GM12878 (cell line): ENCODE measurements at regions not wholly inside any gene's neighbourhood (a gene's known extent, or its start where the extent isn't known, plus 50 kb on each side); places are given as distances from the start of the nearest gene placed in this dataset.

Experiments used
- BHLHE40 ChIP-seq, 2 experiments: fragments of 450-650 bp in 1 of 2; IDR thresholded peaks; 2 replicates each; pipeline ENCODE4 v1.6.1; 2011 to 2017; ENCODE audit warnings: low read depth in 2 of 2, borderline replicate concordance in 1 of 2, improper control_type of control experiment in 1 of 2, low read length in 1 of 2, mild to moderate bottlenecking in 1 of 2
- BRCA1 ChIP-seq: IDR thresholded peaks from 2 replicates; pipeline ENCODE4 v1.6.1; 2011; ENCODE audit warnings: low read depth, low read length, improper control_type of control experiment
- CREB1 ChIP-seq: IDR thresholded peaks from 2 replicates; pipeline ENCODE4 v1.6.1; 2012; ENCODE audit warnings: low read depth, mild to moderate bottlenecking, inconsistent platforms
- EP300 ChIP-seq, 2 experiments: fragments of 150-350 bp in 1 of 2; IDR thresholded peaks; 2 replicates each; pipeline ENCODE4 v1.6.1; 2011 to 2012; ENCODE audit warnings: low read depth in 2 of 2, low read length in 2 of 2, borderline replicate concordance in 1 of 2, improper control_type of control experiment in 1 of 2, inconsistent platforms in 1 of 2; ENCODE audit not compliant: control insufficient read depth in 1 of 2
- KDM1A ChIP-seq: fragments of 200-600 bp; sonication (generic); IDR thresholded peaks from 2 replicates; pipeline ENCODE4 v1.6.1; 2016; ENCODE audit warnings: borderline replicate concordance
- NFYB ChIP-seq: IDR thresholded peaks from 2 replicates; pipeline ENCODE4 v1.6.1; 2011; ENCODE audit warnings: low read depth, mild to moderate bottlenecking, low read length, improper control_type of control experiment, moderate library complexity; ENCODE audit not compliant: insufficient read depth
- POLR2AphosphoS5 ChIP-seq: IDR thresholded peaks from 2 replicates; pipeline ENCODE4 v1.6.1; 2011; ENCODE audit warnings: mild to moderate bottlenecking, low read length, inconsistent platforms
- SIN3A ChIP-seq: IDR thresholded peaks from 2 replicates; pipeline ENCODE4 v1.6.1; 2012; ENCODE audit warnings: low read depth, low read length, improper control_type of control experiment
- TAF1 ChIP-seq: IDR thresholded peaks from 2 replicates; pipeline ENCODE4 v1.6.1; 2011; ENCODE audit warnings: mild to moderate bottlenecking, low read depth, low read length, borderline replicate concordance
- ZZZ3 ChIP-seq: IDR thresholded peaks from 2 replicates; pipeline ENCODE4 v1.6.1; 2011; ENCODE audit warnings: low read depth; ENCODE audit not compliant: control insufficient read depth, insufficient read length
- TF ChIP-seq, protein P1 (sequence below), 3 experiments: IDR thresholded peaks in 2 of 3; conservative IDR thresholded peaks in 1 of 3; 2 replicates each; pipeline ENCODE4 v1.5.1; 2011; ENCODE audit warnings: low read depth in 3 of 3, low read length in 3 of 3, mild to moderate bottlenecking in 3 of 3, control low read depth in 2 of 3, moderate library complexity in 2 of 3, inconsistent platforms in 1 of 3, mixed read lengths in 1 of 3; ENCODE audit not compliant: control insufficient read depth in 2 of 3, insufficient read depth in 1 of 3; ENCODE audit errors: extremely low read depth in 1 of 3
- TF ChIP-seq, protein P2 (sequence below): IDR thresholded peaks from 2 replicates; pipeline ENCODE4 v1.6.1; 2012; ENCODE audit warnings: low read length, inconsistent platforms
- TF ChIP-seq, protein P3 (sequence below): fragments of 150-350 bp; IDR thresholded peaks from 2 replicates; pipeline ENCODE4 v1.6.1; 2016; ENCODE audit warnings: low read depth, low read length

DNA sequence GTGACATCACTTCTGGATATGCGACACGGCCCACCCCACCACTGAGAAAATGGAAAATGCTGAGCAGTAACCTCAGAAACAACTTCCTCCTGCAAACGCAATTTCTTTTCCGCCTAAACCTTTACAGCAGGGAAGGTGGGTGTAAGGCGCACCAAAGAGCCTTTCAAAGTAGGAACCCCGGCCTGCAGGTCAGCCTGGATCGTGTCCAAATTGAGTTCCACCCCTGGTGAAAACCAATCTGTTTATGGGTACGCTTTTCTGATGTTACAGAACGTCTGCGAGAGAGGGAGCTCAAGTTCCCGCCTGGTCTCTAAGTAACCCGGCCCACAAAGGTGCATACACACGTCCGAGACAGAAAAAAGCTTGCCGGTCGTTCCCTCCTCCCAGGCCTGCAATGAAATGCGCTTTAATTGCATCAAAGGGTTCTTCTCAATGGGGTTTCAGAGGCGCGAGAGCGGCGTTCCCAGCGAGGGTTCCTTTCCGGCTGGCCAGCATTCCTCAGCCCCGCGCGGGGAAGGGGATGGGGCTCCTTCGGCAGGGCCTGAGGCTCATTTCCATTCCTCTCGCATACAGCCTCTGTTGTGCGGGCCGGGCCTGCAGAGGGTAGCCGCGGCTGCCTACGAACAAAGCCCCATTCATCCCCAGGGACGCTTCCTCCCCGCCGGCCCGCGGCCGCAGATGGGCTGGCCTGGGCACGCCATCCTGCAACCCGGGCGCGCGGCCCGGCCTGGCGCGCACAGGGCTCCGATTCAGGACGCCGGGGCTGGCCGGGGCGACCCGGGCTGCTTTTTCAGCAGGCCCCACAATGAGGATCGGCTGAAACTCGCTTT, 138.1 kb downstream of the TMCO5A start:
- TF ChIP-seq EP300 (IDR thresholded peaks at IDR 0.05; ENCODE audit: borderline replicate concordance in 1 of 2, control insufficient read depth in 1 of 2, low read depth in 2 of 2, low read length in 2 of 2): 0 out of 4 replicates have a peak, but pooled peaks of 1 of the 2 experiments have one; percentile 20
- TF ChIP-seq BHLHE40 (IDR thresholded peaks at IDR 0.05; ENCODE audit: borderline replicate concordance in 1 of 2, low read depth in 2 of 2, low read length in 1 of 2): peak; percentile 4 to 63; a peak in 1 of 4 replicates
- TF ChIP-seq SIN3A: no peak
- TF ChIP-seq, protein P1, sequence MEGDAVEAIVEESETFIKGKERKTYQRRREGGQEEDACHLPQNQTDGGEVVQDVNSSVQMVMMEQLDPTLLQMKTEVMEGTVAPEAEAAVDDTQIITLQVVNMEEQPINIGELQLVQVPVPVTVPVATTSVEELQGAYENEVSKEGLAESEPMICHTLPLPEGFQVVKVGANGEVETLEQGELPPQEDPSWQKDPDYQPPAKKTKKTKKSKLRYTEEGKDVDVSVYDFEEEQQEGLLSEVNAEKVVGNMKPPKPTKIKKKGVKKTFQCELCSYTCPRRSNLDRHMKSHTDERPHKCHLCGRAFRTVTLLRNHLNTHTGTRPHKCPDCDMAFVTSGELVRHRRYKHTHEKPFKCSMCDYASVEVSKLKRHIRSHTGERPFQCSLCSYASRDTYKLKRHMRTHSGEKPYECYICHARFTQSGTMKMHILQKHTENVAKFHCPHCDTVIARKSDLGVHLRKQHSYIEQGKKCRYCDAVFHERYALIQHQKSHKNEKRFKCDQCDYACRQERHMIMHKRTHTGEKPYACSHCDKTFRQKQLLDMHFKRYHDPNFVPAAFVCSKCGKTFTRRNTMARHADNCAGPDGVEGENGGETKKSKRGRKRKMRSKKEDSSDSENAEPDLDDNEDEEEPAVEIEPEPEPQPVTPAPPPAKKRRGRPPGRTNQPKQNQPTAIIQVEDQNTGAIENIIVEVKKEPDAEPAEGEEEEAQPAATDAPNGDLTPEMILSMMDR (IDR thresholded peaks at IDR 0.05 in 2 of 3, conservative IDR thresholded peaks at IDR 0.05 in 1 of 3; ENCODE audit: control insufficient read depth in 2 of 3, extremely low read depth in 1 of 3, insufficient read depth in 1 of 3, low read depth in 3 of 3, low read length in 3 of 3): peak; percentile 21 to 41 (median 29); a peak in 4 of 6 replicates
- TF ChIP-seq, protein P2, sequence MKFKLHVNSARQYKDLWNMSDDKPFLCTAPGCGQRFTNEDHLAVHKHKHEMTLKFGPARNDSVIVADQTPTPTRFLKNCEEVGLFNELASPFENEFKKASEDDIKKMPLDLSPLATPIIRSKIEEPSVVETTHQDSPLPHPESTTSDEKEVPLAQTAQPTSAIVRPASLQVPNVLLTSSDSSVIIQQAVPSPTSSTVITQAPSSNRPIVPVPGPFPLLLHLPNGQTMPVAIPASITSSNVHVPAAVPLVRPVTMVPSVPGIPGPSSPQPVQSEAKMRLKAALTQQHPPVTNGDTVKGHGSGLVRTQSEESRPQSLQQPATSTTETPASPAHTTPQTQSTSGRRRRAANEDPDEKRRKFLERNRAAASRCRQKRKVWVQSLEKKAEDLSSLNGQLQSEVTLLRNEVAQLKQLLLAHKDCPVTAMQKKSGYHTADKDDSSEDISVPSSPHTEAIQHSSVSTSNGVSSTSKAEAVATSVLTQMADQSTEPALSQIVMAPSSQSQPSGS: peak; percentile 35; the same call in 1 of the 2 replicates
- no peak for TF ChIP-seq TAF1
- TF ChIP-seq POLR2AphosphoS5: no peak
- TF ChIP-seq KDM1A: no peak
- TF ChIP-seq, protein P3, sequence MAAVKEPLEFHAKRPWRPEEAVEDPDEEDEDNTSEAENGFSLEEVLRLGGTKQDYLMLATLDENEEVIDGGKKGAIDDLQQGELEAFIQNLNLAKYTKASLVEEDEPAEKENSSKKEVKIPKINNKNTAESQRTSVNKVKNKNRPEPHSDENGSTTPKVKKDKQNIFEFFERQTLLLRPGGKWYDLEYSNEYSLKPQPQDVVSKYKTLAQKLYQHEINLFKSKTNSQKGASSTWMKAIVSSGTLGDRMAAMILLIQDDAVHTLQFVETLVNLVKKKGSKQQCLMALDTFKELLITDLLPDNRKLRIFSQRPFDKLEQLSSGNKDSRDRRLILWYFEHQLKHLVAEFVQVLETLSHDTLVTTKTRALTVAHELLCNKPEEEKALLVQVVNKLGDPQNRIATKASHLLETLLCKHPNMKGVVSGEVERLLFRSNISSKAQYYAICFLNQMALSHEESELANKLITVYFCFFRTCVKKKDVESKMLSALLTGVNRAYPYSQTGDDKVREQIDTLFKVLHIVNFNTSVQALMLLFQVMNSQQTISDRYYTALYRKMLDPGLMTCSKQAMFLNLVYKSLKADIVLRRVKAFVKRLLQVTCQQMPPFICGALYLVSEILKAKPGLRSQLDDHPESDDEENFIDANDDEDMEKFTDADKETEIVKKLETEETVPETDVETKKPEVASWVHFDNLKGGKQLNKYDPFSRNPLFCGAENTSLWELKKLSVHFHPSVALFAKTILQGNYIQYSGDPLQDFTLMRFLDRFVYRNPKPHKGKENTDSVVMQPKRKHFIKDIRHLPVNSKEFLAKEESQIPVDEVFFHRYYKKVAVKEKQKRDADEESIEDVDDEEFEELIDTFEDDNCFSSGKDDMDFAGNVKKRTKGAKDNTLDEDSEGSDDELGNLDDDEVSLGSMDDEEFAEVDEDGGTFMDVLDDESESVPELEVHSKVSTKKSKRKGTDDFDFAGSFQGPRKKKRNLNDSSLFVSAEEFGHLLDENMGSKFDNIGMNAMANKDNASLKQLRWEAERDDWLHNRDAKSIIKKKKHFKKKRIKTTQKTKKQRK: no peak
- no peak for TF ChIP-seq ZZZ3
- peak; percentile 84; the same call in 1 of the 2 replicates for TF ChIP-seq CREB1
- no peak for TF ChIP-seq BRCA1
- no peak for TF ChIP-seq NFYB
